NCI-H1417 treated with DMSO at 0.1 percent for 48 hours (cell line): ENCODE measurements at regions not wholly inside any gene's neighbourhood (a gene's known extent, or its start where the extent isn't known, plus 50 kb on each side); places are given as distances from the start of the nearest gene placed in this dataset.

ENCODE experiments used
- DNase-seq: peaks from one replicate; lab custom pipeline; 2025; lab: John Stamatoyannopoulos, UW

DNA sequence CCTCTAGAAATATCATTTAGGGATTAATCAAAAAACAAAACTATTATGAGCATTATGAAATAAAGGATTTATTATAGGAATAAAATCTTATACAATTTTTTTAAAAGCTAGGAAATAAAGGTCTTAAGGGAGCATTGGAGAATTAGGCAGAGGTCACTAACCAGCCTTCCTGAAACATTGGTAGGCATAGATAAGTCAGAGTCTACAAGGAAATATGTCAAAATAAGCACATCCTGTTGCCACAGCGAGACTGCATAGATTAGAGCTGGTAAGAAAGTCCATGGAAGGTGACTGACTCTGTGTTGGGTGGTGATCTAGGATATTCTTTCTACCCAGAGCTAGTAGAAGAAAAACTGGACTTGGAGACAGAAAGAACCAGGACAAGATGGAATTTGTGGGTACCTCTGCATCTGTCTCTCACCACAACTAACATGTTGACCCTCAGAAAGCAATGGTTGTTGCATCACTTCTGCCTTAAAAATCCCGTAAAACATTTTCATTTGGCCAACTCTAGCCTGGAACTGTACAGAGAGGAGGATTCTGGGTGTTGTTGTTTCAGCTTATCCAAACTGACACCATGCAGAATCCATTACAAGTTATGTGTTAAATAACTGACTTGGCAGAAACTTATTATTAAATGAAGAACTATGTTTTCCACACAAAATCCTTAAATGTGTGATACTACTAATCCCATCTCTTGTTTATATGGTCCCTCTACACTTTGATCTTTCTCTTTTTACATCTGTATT is 77.1 kb downstream of the FBXO5 start:
- DNase-seq, result no peak

GRCh38 chr6:152909241-152909640 is 73.6 kb downstream of the FBXO5 start:
- no peak for DNase-seq

GRCh38 chr6:152916035-152916434 is 66.8 kb downstream of the FBXO5 start:
- no peak for DNase-seq

GRCh38 chr6:152918991-152919390 is 63.9 kb downstream of the FBXO5 start:
- no peak for DNase-seq

- DNase-seq, result no peak
These were observed 62.8 kb downstream of the FBXO5 start for GRCh38 chr6:152920016-152920415.
